Retinal pigment epithelial cell (primary cell): ENCODE measurements at regions not wholly inside any gene's neighbourhood (a gene's known extent, or its start where the extent isn't known, plus 50 kb on each side); places are given as distances from the start of the nearest gene placed in this dataset.
"Not testable (repeated sequence)": the region's sequence is repeated elsewhere in the genome, so short reads cannot be mapped to it uniquely, and the experiment has no call there.

Experiments used
- DNase-seq: peaks from one replicate; pipeline ENCODE4 v3.0.0-alpha.2; 2010; ENCODE audit warnings: low read depth
- H3K4me3 ChIP-seq: 2 replicates; pipeline ENCODE4 v1.5.1; 2011; ENCODE audit warnings: mild to moderate bottlenecking, low read length, control low read depth, moderate library complexity
- CTCF ChIP-seq: conservative IDR thresholded peaks from 2 replicates; pipeline ENCODE4 v1.5.1; 2011; ENCODE audit warnings: low read depth, low read length, control low read depth, inconsistent platforms

- no peak for TF ChIP-seq CTCF
- DNase-seq: no peak
- H3K4me3 ChIP-seq: no peak overlapping the region
Measured at GRCh38 chr3:11904157-11904556, 57.5 kb upstream of the TAMM41 start.

GRCh38 chr3:11906407-11906806 lies 59.7 kb upstream of the TAMM41 start:
- TF ChIP-seq CTCF: no peak
- DNase-seq: no peak
- no peak overlapping the region for H3K4me3 ChIP-seq

GRCh38 chr3:11907667-11908660 lies 61.3 kb upstream of the TAMM41 start:
- DNase-seq: no peak
- no peak for TF ChIP-seq CTCF

GRCh38 chr3:11908981-11909698 lies 62.5 kb upstream of the TAMM41 start:
- DNase-seq: no peak
- no peak for TF ChIP-seq CTCF
- no peak overlapping the region for H3K4me3 ChIP-seq

More at GRCh38 chr3:11907667-11908660, 61.3 kb upstream of the TAMM41 start:
- H3K4me3 ChIP-seq: no peak overlapping the region

- no peak overlapping the region for H3K4me3 ChIP-seq
- no peak for TF ChIP-seq CTCF
- no peak for DNase-seq
Measured at GRCh38 chr3:11909726-11910125, 63.0 kb upstream of the TAMM41 start.

GRCh38 chr3:11910216-11910930 lies 63.7 kb upstream of the TAMM41 start:
- not testable (repeated sequence) for DNase-seq, H3K4me3 ChIP-seq

- H3K4me3 ChIP-seq: no peak overlapping the region
- TF ChIP-seq CTCF: no peak
- no peak for DNase-seq
Measured at GRCh38 chr3:11910971-11911531, 64.4 kb upstream of the TAMM41 start.

- DNase-seq, H3K4me3 ChIP-seq: not testable (repeated sequence)
Measured at GRCh38 chr3:11911887-11912286, 65.2 kb upstream of the TAMM41 start.
